T-helper 1 cell treated with Interleukin-12 subunit alpha and Interleukin-12 subunit beta and Interleukin-4 antibody, amounts not matched to agents 30 μg/mL and 1 μg/mL, for 36 hours (primary cell): ENCODE measurements at regions not wholly inside any gene's neighbourhood (a gene's known extent, or its start where the extent isn't known, plus 50 kb on each side); places are given as distances from the start of the nearest gene placed in this dataset.
"Not testable (repeated sequence)": the region's sequence is repeated elsewhere in the genome, so short reads cannot be mapped to it uniquely, and the experiment has no call there.

ENCODE experiments used
- H3K27ac Mint-ChIP-seq: one replicate; pipeline ENCODE4 v1.8.0; 2021; ENCODE audit warnings: mild to moderate bottlenecking, mixed read lengths
- H3K27me3 Mint-ChIP-seq: one replicate; pipeline ENCODE4 v1.8.0; 2021; ENCODE audit warnings: low read depth, mixed read lengths
- H3K36me3 Mint-ChIP-seq: one replicate; pipeline ENCODE4 v1.8.0; 2021; ENCODE audit warnings: low read depth, mixed read lengths
- H3K4me1 Mint-ChIP-seq: one replicate; pipeline ENCODE4 v1.8.0; 2021; ENCODE audit warnings: low read depth, mixed read lengths
- H3K4me3 Mint-ChIP-seq: one replicate; pipeline ENCODE4 v1.8.0; 2021; ENCODE audit warnings: mild to moderate bottlenecking, moderate library complexity, mixed read lengths
- H3K9me3 Mint-ChIP-seq: one replicate; pipeline ENCODE4 v1.8.0; 2021; ENCODE audit warnings: mixed read lengths

DNA sequence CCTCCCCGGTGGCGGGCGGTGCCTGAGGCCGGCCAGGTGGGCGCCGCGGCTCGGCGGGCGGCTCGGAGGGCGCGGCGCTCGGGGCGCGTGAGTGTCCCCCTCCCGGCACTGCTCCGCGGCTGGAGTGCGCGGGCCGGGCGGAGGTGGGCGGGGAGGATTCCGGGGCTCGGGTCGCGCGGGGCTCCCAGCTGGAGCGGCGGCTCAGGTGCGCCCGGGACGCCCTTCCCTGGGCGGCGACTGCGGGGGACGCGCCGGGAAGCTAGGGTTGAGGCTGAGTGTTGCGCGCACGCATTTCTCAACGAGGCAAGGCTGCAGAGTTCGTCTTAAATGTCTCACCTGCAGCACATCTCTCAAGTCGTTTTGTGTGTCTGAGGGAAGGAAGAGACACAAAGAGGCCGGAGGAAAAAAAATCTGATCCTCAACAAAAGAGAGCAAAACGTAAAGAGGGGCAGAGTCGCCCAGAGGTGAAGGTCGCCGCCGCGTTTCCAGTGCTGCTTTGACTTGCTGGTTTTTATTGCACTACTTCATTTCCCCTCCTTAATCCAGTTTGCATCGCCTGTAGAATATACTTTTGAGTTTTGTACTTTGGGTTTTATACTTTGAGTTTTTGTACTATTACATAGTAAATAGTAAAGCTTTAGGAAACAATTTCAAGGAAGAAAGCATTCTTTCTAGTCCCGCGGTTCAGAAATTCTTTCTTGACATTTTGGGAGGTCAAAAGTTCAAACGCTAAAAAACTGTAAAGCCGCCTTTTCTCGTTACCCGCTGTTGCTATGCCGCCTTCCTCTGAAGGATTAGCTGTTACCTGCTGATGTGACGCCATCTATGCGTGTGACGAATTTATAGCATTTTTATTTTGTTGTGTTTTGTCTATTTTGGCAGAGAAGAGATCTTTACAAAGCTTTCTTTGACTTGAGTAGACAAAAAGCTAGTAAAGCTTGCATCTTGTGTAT is 106.5 kb upstream of the STOX2 start:
- peaks cover 7% of the 10 kb centered on the region for H3K9me3 Mint-ChIP-seq
- no peak overlapping the region for H3K27ac Mint-ChIP-seq
- H3K36me3 Mint-ChIP-seq: no peaks in the 10 kb centered on the region
- H3K4me1 Mint-ChIP-seq: peaks cover 8% of the 10 kb centered on the region
- peak overlapping the region; percentile 42 for H3K4me3 Mint-ChIP-seq
- peaks cover 63% of the 10 kb centered on the region for H3K27me3 Mint-ChIP-seq

DNA sequence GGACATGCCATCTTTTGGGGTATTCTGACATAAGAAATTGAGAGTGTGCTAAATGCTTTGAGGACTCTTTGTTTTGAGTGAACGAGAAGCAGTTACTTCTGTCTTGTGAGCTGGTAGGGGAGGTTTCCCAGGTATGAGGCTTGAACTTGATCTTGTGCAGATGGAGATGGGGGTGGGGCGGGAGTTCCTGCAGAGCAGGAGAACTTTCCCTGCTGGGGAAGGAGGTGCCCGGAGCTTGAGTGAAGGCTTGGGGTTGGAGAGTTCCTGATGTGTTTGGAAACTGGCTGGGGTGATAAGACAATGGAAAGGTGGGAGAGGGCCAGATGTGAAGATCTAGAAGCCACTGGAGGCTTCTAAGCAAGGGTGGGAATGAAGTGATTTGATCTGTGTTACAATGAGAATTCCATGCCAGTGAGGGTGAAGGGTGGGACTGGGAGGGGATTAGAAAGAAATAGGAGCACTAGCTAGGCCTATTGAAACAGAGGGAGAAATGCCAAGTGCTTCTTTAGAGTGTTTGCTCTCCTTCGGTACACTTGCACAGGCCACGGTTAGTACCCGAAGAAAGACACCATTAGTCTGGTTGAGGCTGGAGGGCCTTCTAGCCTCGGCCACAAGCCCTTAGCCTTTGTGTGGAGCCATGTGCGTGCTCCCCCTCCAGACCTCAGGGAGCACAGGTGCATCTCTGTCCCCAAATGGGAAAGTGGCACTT is 103.5 kb upstream of the STOX2 start:
- Mint-ChIP-seq H3K36me3 (no peaks in the 10 kb centered on the region), H3K4me1 (peaks cover 8% of the 10 kb centered on the region), H3K4me3 (no peak overlapping the region), H3K27me3 (peaks cover 44% of the 10 kb centered on the region), H3K27ac (no peak overlapping the region), H3K9me3 (no peaks in the 10 kb centered on the region)

DNA sequence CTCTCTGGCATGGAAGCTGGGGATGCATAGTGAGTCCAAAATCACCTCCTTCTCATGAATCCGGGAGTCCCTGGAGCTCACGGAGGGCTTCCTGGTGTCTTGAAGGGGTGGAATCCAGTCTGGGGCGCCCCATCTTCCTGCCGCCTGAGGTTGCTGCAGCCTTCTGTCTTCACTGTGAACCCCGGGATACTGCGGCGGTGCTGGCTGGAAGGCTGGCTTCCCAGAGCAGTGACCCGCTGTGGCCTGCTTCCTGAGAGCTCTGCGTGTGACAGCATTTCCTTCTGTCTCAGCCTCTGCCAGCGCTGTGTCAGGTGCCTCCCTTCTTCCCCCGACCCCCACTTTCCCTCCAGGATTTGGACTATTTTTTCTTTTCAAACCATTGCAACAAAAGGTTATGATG is 98.8 kb upstream of the STOX2 start:
- Mint-ChIP-seq H3K36me3 (no peaks in the 10 kb centered on the region), H3K27me3 (peaks cover 11% of the 10 kb centered on the region), H3K27ac (no peak overlapping the region), H3K9me3 (no peaks in the 10 kb centered on the region), H3K4me3 (no peak overlapping the region), H3K4me1 (no peaks in the 10 kb centered on the region)

DNA sequence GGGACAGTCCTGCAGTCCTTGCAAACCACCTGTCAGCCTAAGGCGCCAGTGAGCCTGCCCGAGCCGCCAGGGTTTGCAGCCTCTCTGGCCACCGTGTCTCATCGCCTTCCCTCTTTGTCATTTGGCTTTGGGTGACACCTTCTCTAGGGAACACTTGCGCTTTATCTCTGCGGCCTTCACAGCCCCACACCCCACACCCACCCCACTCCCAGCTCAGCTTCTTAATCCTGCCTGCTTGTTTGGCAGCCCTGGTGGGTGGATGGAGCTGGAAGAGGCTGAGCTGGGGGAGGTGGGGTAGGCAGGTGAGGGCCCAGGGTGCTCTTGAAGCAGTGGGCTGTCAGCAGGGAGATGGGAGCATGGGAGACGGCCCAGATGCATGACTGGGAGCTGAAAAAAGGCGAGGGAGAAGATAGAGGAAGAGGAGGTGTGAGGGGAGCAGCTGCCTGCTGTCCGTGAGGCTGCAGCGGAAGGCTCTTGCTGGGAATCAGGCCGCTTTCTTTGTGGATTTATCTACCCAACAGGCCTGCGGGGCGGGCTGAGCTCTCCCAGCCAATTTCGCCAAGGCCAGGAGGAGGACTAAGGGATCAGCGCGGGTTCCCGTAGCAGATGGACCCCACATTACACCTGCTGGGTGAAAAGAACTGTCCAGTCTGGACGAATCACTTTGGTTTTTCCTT is 97.5 kb upstream of the STOX2 start:
- Mint-ChIP-seq H3K4me3 (no peak overlapping the region), H3K9me3 (no peaks in the 10 kb centered on the region), H3K27ac (no peak overlapping the region)

DNA sequence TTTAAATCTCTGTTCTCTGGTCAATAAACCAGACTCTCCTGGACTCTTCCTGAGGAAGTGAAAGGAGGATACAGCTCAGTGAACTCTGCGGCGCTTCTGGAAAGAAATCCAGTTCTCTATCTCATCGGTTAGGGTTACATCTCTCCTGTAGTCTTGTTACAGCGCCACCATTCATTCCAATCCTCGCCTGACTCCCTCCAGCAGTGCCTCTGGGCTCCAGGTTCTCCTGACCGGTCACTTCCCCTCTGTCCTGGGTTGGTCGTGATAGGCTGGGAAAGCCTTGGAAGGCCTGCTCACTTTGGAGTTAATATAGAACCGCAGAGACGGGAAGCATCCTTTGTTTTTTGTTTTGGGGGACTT is 97.0 kb upstream of the STOX2 start:
- H3K27me3 Mint-ChIP-seq: peaks cover 10% of the 10 kb centered on the region
- no peaks in the 10 kb centered on the region for H3K36me3 Mint-ChIP-seq
- H3K9me3 Mint-ChIP-seq: no peaks in the 10 kb centered on the region
- H3K4me3 Mint-ChIP-seq: no peak overlapping the region
- no peak overlapping the region for H3K27ac Mint-ChIP-seq
- no peaks in the 10 kb centered on the region for H3K4me1 Mint-ChIP-seq

More for the DNA sequence above, 97.5 kb upstream of the STOX2 start:
- Mint-ChIP-seq H3K36me3 (no peaks in the 10 kb centered on the region), H3K27me3 (peaks cover 8% of the 10 kb centered on the region), H3K4me1 (no peaks in the 10 kb centered on the region)

DNA sequence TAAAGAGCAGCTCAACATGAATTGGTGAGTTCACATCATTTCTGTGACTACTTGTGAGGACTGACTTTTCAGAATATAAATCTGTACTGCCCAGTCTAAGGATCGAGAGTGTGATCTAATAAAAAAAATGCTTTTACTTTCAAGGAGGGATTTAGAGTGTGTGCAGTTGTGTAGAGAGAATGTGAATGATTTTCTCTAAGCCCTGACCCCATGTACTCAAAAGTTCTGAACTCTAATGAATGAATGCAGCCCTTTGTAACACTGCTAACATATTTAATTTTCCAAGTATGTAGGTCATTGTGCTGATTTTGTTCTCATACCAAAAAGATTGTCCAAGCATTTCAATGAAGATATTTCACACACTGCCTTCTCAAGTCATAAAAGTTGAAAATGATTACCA is 92.5 kb upstream of the STOX2 start:
- Mint-ChIP-seq H3K27ac (no peak overlapping the region), H3K36me3 (no peaks in the 10 kb centered on the region), H3K9me3 (no peaks in the 10 kb centered on the region), H3K4me3 (no peak overlapping the region), H3K27me3 (peaks cover 12% of the 10 kb centered on the region), H3K4me1 (no peaks in the 10 kb centered on the region)

DNA sequence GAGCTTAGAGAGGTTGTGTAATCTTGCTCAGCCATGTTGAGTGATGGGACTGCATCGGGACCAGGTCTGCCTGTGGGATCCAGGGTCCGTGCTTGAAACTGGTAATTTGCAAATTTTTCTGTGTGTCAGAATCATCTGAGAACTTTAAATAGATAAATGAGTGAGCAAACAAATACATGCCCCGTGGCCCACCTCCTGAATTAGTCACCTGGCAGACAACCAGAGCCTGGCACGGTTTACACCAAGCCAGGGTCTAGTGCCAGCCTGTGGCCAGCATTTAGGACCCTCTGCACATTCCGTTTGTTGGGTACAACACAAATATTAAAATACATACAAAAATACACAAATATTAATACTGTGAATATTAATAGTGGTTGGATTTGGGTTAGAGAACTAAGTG is 90.6 kb upstream of the STOX2 start:
- no peaks in the 10 kb centered on the region for H3K36me3 Mint-ChIP-seq
- no peaks in the 10 kb centered on the region for H3K4me1 Mint-ChIP-seq
- H3K27me3 Mint-ChIP-seq: peaks cover 12% of the 10 kb centered on the region
- no peak overlapping the region for H3K27ac Mint-ChIP-seq
- no peak overlapping the region for H3K4me3 Mint-ChIP-seq
- H3K9me3 Mint-ChIP-seq: no peaks in the 10 kb centered on the region

DNA sequence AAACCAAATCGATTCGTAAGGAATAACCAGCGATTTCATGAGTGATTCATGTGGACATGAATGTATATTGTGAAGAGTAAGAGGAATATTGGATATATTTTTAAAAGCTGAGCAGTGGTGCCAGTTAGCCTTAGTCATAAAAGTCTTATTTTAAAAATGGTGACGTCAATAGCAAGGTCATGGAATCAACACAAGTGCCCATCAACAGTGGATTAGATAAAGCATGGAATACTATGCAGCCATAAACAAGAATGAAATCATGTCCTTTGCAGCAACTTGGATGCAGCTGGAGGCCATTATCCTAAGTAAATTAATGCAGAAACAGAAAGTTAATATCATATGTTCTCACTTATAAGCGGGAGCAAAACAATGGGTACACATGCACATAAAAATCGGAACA is 89.0 kb upstream of the STOX2 start:
- Mint-ChIP-seq H3K4me1 (no peaks in the 10 kb centered on the region), H3K4me3 (no peak overlapping the region), H3K36me3 (no peaks in the 10 kb centered on the region), H3K27me3 (peaks cover 12% of the 10 kb centered on the region), H3K9me3 (no peaks in the 10 kb centered on the region), H3K27ac (no peak overlapping the region)

DNA sequence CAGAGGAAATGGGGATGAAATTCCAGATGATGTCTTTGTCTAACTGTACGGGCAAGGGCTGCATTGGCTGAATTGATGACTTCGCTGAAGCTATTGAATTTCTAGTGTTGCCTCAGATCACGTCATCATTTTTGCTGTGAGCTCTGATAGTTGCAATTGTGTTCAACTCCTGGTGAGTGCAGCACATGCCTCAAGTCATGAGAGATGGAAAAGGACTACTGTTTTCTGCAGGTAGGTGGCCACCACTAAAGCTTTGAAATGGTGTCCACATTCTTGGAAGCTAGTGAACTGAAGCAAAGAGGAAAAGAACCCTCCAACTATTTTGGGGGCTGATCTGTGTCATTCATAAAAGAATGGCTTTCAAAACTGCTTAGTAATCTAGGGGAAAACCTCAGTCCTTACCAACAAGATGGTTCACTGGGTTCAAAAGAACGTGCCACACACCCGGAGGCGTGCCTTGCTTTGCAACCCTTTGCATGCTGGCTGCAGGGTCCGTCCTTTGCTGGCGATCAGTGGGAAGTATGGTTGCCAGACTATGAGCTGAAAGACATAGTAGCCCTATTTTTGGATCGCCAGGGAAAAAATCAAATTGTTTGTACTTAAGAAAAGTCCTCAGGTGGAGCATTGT is 88.1 kb upstream of the STOX2 start:
- Mint-ChIP-seq H3K36me3 (no peaks in the 10 kb centered on the region), H3K4me1 (no peaks in the 10 kb centered on the region), H3K27me3 (peaks cover 12% of the 10 kb centered on the region), H3K4me3 (no peak overlapping the region), H3K27ac (no peak overlapping the region), H3K9me3 (no peaks in the 10 kb centered on the region)

DNA sequence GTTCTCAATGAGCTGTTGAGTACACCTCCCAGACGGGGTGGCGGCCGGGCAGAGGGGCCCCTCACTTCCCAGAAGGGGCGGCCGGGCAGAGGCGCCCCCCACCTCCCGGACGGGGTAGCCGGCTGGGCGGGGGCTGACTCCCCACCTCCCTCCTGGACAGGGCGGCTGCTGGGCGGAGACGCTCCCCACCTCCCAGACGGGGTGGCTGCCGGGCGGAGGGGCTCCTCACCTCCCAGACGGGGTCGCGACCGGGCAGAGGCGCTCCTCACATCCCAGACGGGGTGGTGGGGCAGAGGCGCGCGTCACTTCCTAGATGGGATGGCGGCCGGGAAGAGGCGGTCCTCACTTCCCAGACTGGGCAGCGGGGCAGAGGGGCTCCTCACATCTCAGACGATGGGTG is 86.5 kb upstream of the STOX2 start:
- H3K9me3 Mint-ChIP-seq, H3K4me3 Mint-ChIP-seq, H3K27ac Mint-ChIP-seq, H3K36me3 Mint-ChIP-seq, H3K27me3 Mint-ChIP-seq, H3K4me1 Mint-ChIP-seq: not testable (repeated sequence)

DNA sequence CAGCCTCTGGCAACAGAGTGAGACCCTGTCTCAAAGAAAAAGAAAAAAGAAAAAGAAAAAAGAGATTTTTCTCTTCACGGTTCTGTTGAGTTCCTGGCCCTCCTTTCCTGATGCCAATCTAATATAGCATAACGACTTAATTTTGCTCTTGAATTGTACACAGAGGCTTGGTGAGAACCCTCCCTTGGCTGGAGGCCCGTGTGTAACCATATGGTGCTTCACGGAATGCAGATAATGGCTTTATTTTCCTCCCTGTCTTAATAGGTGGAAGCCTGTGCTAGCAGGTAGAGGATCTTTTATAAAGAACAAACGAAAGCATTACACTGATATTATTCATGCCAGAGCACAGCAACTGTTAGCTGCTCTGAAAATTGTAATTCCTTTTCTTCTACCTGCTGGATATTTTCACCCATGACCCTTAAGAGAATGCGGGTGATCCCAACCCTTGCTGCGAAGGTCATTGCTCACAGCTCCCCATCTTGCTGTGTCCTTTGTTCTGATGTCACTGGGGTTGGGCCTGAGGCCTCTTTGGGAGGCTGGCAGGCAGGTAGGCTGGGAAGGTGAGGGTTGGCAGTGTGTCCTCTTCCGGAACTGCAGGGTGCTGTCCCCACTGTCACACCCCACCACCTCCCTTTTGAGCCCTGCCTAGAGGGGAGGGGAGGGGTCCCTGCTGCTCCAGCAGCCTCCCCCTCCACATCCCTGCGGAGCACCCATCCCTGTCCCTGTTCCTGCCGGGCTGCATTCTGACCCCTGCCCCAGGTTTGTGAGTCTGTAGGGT is 83.8 kb upstream of the STOX2 start:
- no peaks in the 10 kb centered on the region for H3K9me3 Mint-ChIP-seq
- H3K27ac Mint-ChIP-seq: no peak overlapping the region
- H3K27me3 Mint-ChIP-seq: peaks cover 9% of the 10 kb centered on the region
- H3K36me3 Mint-ChIP-seq: no peaks in the 10 kb centered on the region
- H3K4me3 Mint-ChIP-seq: no peak overlapping the region
- H3K4me1 Mint-ChIP-seq: no peaks in the 10 kb centered on the region

DNA sequence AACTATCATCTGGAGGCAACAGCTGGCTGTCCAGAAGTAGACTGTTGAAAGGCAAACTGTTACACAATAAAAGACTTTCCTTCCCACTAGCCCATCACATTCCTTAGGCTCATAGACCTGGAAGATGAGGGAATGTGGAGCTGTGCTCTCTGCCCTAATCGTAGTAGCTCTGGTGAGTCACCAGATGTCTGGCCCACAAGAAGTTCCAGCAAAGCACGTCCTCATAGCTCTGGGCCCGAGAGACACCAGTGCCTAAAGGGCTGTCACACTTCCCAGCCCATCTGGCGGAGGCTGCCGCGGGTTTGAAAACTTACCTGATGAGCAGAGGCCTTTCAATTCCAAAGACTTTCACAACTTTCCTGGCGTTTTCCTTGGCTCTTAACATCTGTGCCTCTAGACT is 81.7 kb upstream of the STOX2 start:
- H3K4me3 Mint-ChIP-seq: no peak overlapping the region
- H3K9me3 Mint-ChIP-seq: no peaks in the 10 kb centered on the region
- peaks cover 14% of the 10 kb centered on the region for H3K27me3 Mint-ChIP-seq
- no peaks in the 10 kb centered on the region for H3K36me3 Mint-ChIP-seq
- peaks cover 6% of the 10 kb centered on the region for H3K4me1 Mint-ChIP-seq
- no peak overlapping the region for H3K27ac Mint-ChIP-seq

DNA sequence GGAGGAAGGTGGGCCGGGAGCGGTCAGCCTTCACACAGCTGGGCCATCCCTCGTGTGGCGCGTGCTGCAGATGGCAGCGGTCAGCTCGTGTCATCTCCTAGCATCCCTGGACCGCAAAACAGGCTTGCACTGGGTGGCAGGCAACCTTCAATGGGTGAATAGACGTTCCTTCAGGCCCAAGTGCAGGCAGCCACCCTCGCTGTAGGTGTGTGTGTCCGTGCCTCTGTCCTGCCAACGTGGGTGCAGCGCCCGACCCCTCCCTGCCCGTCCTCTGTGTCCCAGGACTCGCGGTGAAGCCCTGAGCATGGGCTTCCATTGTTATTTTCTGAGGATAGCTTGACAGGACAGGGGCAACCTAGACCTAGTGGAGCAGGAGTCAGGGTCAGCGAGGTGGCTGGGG is 79.8 kb upstream of the STOX2 start:
- Mint-ChIP-seq H3K36me3 (no peaks in the 10 kb centered on the region), H3K4me1 (peaks cover 6% of the 10 kb centered on the region), H3K27me3 (peaks cover 15% of the 10 kb centered on the region), H3K9me3 (no peaks in the 10 kb centered on the region), H3K4me3 (no peak overlapping the region), H3K27ac (no peak overlapping the region)

DNA sequence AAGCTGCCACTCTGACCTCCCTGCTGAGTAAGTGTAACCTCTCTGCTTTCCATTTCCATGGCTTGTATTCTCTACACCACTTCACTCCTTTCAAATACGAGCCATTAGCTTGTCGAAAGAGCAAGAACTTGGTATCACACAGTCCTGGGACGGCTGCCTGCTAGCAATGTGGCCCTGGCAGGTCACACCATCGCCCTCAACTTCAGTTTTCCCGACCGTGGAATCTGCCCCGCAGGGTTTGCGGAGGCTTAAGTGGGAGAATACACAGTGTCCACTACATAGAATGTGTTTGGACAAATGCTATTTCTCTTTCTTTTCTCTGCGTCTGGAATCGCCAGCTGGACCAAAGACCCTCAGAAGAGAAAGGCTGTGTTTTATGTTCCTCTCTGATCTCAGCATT is 78.6 kb upstream of the STOX2 start:
- no peak overlapping the region for H3K4me3 Mint-ChIP-seq
- H3K27me3 Mint-ChIP-seq: peaks cover 15% of the 10 kb centered on the region
- no peaks in the 10 kb centered on the region for H3K36me3 Mint-ChIP-seq
- H3K27ac Mint-ChIP-seq: no peak overlapping the region
- H3K4me1 Mint-ChIP-seq: peaks cover 6% of the 10 kb centered on the region
- no peaks in the 10 kb centered on the region for H3K9me3 Mint-ChIP-seq
